ENCODE measurements at regions not wholly inside any gene's neighbourhood (a gene's known extent, or its start where the extent isn't known, plus 50 kb on each side); places are given as distances from the start of the nearest gene placed in this dataset.

- intact Hi-C loops (cut with DNase I; ENCODE audit: low total_unique reads) (no loop called here), in situ Hi-C loops (cut with MboI; ENCODE audit: low sequenced_read_pairs in 4 of 4) (no loop called here)
- H3K4me1 ChIP-seq = no peaks in the 10 kb centered on the region
- no peak overlapping the region for H3K27ac ChIP-seq
- ATAC-seq (no peak), DNase-seq (no peak)
- no peaks in the 10 kb centered on the region for H3K36me3 ChIP-seq
- H3K9me3 ChIP-seq = no peaks in the 10 kb centered on the region
- H3K27me3 ChIP-seq = peaks cover 0 to 8% (median 0%) of the 10 kb centered on the region in 3 donors
- H3K4me3 ChIP-seq = no peak overlapping the region
- TF ChIP-seq CTCF (IDR thresholded peaks at IDR 0.05 in 4 of 5, conservative IDR thresholded peaks at IDR 0.05 in 1 of 5) = no peak
- no peak for TF ChIP-seq POLR2A (IDR thresholded peaks at IDR 0.05)
Observed at GRCh38 chr1:5416518-5416917, 575.7 kb downstream of the NPHP4 start.

GRCh38 chr1:5415606-5416005, 576.6 kb downstream of the NPHP4 start:
- no peak for DNase-seq
- ATAC-seq = no peak
- no peaks in the 10 kb centered on the region for H3K9me3 ChIP-seq
- in situ Hi-C loops (cut with MboI; ENCODE audit: low sequenced_read_pairs in 4 of 4) = no loop called here
- peaks cover 0 to under 1% (median 0%) of the 10 kb centered on the region in 3 donors for H3K27me3 ChIP-seq
- TF ChIP-seq POLR2A (IDR thresholded peaks at IDR 0.05) (no peak), CTCF (IDR thresholded peaks at IDR 0.05 in 4 of 5, conservative IDR thresholded peaks at IDR 0.05 in 1 of 5) (no peak)
- no peak overlapping the region for H3K27ac ChIP-seq
- no peaks in the 10 kb centered on the region for H3K4me1 ChIP-seq
- intact Hi-C loops (cut with DNase I; ENCODE audit: low total_unique reads) = no loop called here
- H3K36me3 ChIP-seq = no peaks in the 10 kb centered on the region
- no peak overlapping the region for H3K4me3 ChIP-seq

GRCh38 chr1:5410652-5411051, 581.6 kb downstream of the NPHP4 start:
- no peak for DNase-seq
- Histone ChIP-seq H3K36me3 (no peaks in the 10 kb centered on the region), H3K27ac (no peak overlapping the region), H3K4me3 (no peak overlapping the region), H3K27me3 (no peaks in the 10 kb centered on the region), H3K4me1 (no peaks in the 10 kb centered on the region), H3K9me3 (no peaks in the 10 kb centered on the region)
- in situ Hi-C loops (cut with MboI; ENCODE audit: low sequenced_read_pairs in 4 of 4) = no loop called here
- TF ChIP-seq POLR2A (IDR thresholded peaks at IDR 0.05) = no peak
- no peak for TF ChIP-seq CTCF (IDR thresholded peaks at IDR 0.05 in 4 of 5, conservative IDR thresholded peaks at IDR 0.05 in 1 of 5)
- no peak for ATAC-seq
- intact Hi-C loops (cut with DNase I; ENCODE audit: low total_unique reads) = no loop called here

- ATAC-seq (no peak), DNase-seq (no peak)
- H3K27ac ChIP-seq = no peak overlapping the region
- no peaks in the 10 kb centered on the region for H3K4me1 ChIP-seq
- no peak for TF ChIP-seq CTCF (IDR thresholded peaks at IDR 0.05 in 4 of 5, conservative IDR thresholded peaks at IDR 0.05 in 1 of 5)
- H3K36me3 ChIP-seq = no peaks in the 10 kb centered on the region
- no peak overlapping the region for H3K4me3 ChIP-seq
- no peaks in the 10 kb centered on the region for H3K27me3 ChIP-seq
- in situ Hi-C loops (cut with MboI; ENCODE audit: low sequenced_read_pairs in 4 of 4) (no loop called here), intact Hi-C loops (cut with DNase I; ENCODE audit: low total_unique reads) (no loop called here)
- H3K9me3 ChIP-seq = no peaks in the 10 kb centered on the region
Observed at GRCh38 chr1:5408401-5408800, 583.8 kb downstream of the NPHP4 start.

- intact Hi-C loops (cut with DNase I; ENCODE audit: low total_unique reads) (no loop called here), in situ Hi-C loops (cut with MboI; ENCODE audit: low sequenced_read_pairs in 4 of 4) (no loop called here)
- Histone ChIP-seq H3K27ac (no peak overlapping the region), H3K4me3 (no peak overlapping the region), H3K36me3 (no peaks in the 10 kb centered on the region), H3K4me1 (no peaks in the 10 kb centered on the region), H3K9me3 (no peaks in the 10 kb centered on the region), H3K27me3 (no peaks in the 10 kb centered on the region)
- no peak for ATAC-seq
- TF ChIP-seq CTCF (IDR thresholded peaks at IDR 0.05 in 4 of 5, conservative IDR thresholded peaks at IDR 0.05 in 1 of 5) (no peak), POLR2A (IDR thresholded peaks at IDR 0.05) (no peak)
- DNase-seq = no peak
Observed at GRCh38 chr1:5405263-5405662, 587.0 kb downstream of the NPHP4 start.

Data from gastrocnemius medialis (tissue), 4 donors.